ENCODE measurements at regions not wholly inside any gene's neighbourhood (a gene's known extent, or its start where the extent isn't known, plus 50 kb on each side); places are given as distances from the start of the nearest gene placed in this dataset.

- no peak for TF ChIP-seq CTCF (IDR thresholded peaks at IDR 0.05; ENCODE audit: low read depth, low read length, poor library complexity, severe bottlenecking)
- TF ChIP-seq EZH2phosphoT487 (IDR thresholded peaks at IDR 0.05; ENCODE audit: borderline replicate concordance, low read length) = no peak
Observed at GRCh38 chr2:120550282-120550681, 185.4 kb upstream of the GLI2 start.
